K562 (cell line): ENCODE measurements at regions not wholly inside any gene's neighbourhood (a gene's known extent, or its start where the extent isn't known, plus 50 kb on each side); places are given as distances from the start of the nearest gene placed in this dataset.

Experiments used
- BACH1 ChIP-seq: fragments of 200-800 bp; sonication (Bioruptor generic); IDR thresholded peaks from 2 replicates; pipeline ENCODE4 v1.6.1; 2016; ENCODE audit warnings: missing genetic modification characterization, missing compliant biosample characterization
- DIDO1 ChIP-seq: fragments of 450-650 bp; IDR thresholded peaks from 2 replicates; pipeline ENCODE4 v1.6.1; 2016; ENCODE audit warnings: low read depth, missing biosample characterization, missing genetic modification characterization
- ELF2 ChIP-seq: fragments of 250-450 bp; sonication (Bioruptor Pico); IDR thresholded peaks from 2 replicates; pipeline ENCODE4 v1.5.0; 2021; ENCODE audit warnings: mild to moderate bottlenecking
- FOXA1 ChIP-seq: fragments of 450-650 bp; IDR thresholded peaks from 2 replicates; pipeline ENCODE4 v1.6.1; 2016; ENCODE audit warnings: mild to moderate bottlenecking, borderline replicate concordance
- FOXM1 ChIP-seq, 2 experiments: fragments of 450-650 bp in 1 of 2; sonication (generic) in 1 of 2; formaldehyde crosslinking in 1 of 2; IDR thresholded peaks; 2 replicates each; pipeline versions ENCODE4 v1.6.1 to v1.9.0; 2017 to 2022; ENCODE audit warnings: low read depth in 2 of 2, mild to moderate bottlenecking in 2 of 2, missing genetic modification reagents in 1 of 2, moderate library complexity in 1 of 2
- FOXP4 ChIP-seq: sonication (generic); formaldehyde crosslinking; IDR thresholded peaks from 2 replicates; pipeline ENCODE4 v1.8.0; 2022; ENCODE audit warnings: mild to moderate bottlenecking, missing genetic modification reagents, borderline replicate concordance
- HNRNPLL ChIP-seq: fragments of 200-400 bp; formaldehyde crosslinking; IDR thresholded peaks from 2 replicates; pipeline ENCODE4 v1.6.1; 2017; ENCODE audit warnings: low read length, low read depth, mild to moderate bottlenecking; ENCODE audit not compliant: poor library complexity, severe bottlenecking
- KLF6 ChIP-seq: fragments of 250-450 bp; sonication (Bioruptor Pico); IDR thresholded peaks from 2 replicates; pipeline ENCODE4 v1.4.0; 2020; ENCODE audit warnings: mild to moderate bottlenecking, moderate library complexity, borderline replicate concordance
- MAFF ChIP-seq: IDR thresholded peaks from 2 replicates; pipeline ENCODE4 v1.6.1; 2012; ENCODE audit warnings: low read length, improper control_type of control experiment
- MAFG ChIP-seq: fragments of 450-650 bp; conservative IDR thresholded peaks from 2 replicates; pipeline ENCODE4 v1.6.1; 2016; ENCODE audit warnings: missing genetic modification characterization, missing compliant biosample characterization
- NFE2 ChIP-seq: IDR thresholded peaks from 2 replicates; pipeline ENCODE4 v1.6.1; 2014; ENCODE audit warnings: antibody characterized with exemption, low read depth
- RBM14 ChIP-seq: fragments of 200-400 bp; formaldehyde crosslinking; IDR thresholded peaks from 2 replicates; pipeline ENCODE4 v1.6.1; 2018; ENCODE audit warnings: low read depth, mild to moderate bottlenecking, low read length, moderate library complexity, borderline replicate concordance; ENCODE audit not compliant: insufficient read depth
- RCOR1 ChIP-seq, 2 experiments: IDR thresholded peaks; 2 replicates each; pipeline ENCODE4 v1.6.1; 2012; ENCODE audit warnings: low read depth in 2 of 2, low read length in 2 of 2, borderline replicate concordance in 1 of 2, improper control_type of control experiment in 1 of 2
- SMARCC2 ChIP-seq: fragments of 450-650 bp; IDR thresholded peaks from 2 replicates; pipeline ENCODE4 v1.6.1; 2017; ENCODE audit warnings: antibody characterized with exemption, moderate library complexity, mild to moderate bottlenecking, low read depth
- SRSF3 ChIP-seq: fragments of 200-400 bp; formaldehyde crosslinking; IDR thresholded peaks from 2 replicates; pipeline ENCODE4 v1.6.1; 2016; ENCODE audit warnings: mild to moderate bottlenecking, low read length, moderate library complexity; ENCODE audit not compliant: insufficient read depth
- THAP7 ChIP-seq: fragments of 250-450 bp; sonication (Bioruptor Pico); IDR thresholded peaks from 2 replicates; pipeline ENCODE4 v1.5.0; 2021
- ZNF184 ChIP-seq: sonication (generic); formaldehyde crosslinking; IDR thresholded peaks from 2 replicates; pipeline ENCODE4 v1.5.0; 2020; ENCODE audit warnings: missing genetic modification reagents
- ZNF584 ChIP-seq: fragments of 200-800 bp; sonication (Bioruptor generic); IDR thresholded peaks from 2 replicates; pipeline ENCODE4 v1.6.1; 2016; ENCODE audit warnings: low read depth, mild to moderate bottlenecking, missing genetic modification characterization, missing compliant biosample characterization
- ZNF592 ChIP-seq: fragments of 450-650 bp; IDR thresholded peaks from 2 replicates; pipeline ENCODE4 v1.6.1; 2017; ENCODE audit warnings: antibody characterized with exemption, mild to moderate bottlenecking

- TF ChIP-seq ZNF592 (no peak), FOXM1 (IDR thresholded peaks at IDR 0.05; ENCODE audit: low read depth) (no peak), FOXM1 (CRISPR knock-in tag; IDR thresholded peaks at IDR 0.05; ENCODE audit: low read depth) (no peak), ELF2 (CRISPR knock-in tag) (no peak), KLF6 (CRISPR knock-in tag) (no peak), MAFF (peak; percentile 91), ZNF184 (CRISPR knock-in tag) (no peak), SRSF3 (no peak), THAP7 (CRISPR knock-in tag) (no peak), HNRNPLL (no peak), RBM14 (no peak), BACH1 (tag) (peak; percentile 81), NFE2 (peak; percentile 93), FOXA1 (no peak), ZNF584 (CRISPR knock-in tag) (no peak), DIDO1 (tag) (no peak), MAFG (tag) (peak; percentile 98), RCOR1 (IDR thresholded peaks at IDR 0.05; ENCODE audit: borderline replicate concordance in 1 of 2, low read depth in 2 of 2, low read length in 2 of 2) (0 out of 4 replicates have a peak, but pooled peaks of 1 of the 2 experiments have one; percentile 10), SMARCC2 (no peak), FOXP4 (CRISPR knock-in tag) (no peak)
Observed at GRCh38 chr13:44174769-44175425, 198.7 kb upstream of the SERP2 start (continued).
